Neural progenitor cell (in vitro differentiated cells): ENCODE measurements at regions not wholly inside any gene's neighbourhood (a gene's known extent, or its start where the extent isn't known, plus 50 kb on each side); places are given as distances from the start of the nearest gene placed in this dataset.

Experiments
- DNase-seq: peaks from one replicate; pipeline ENCODE4 v3.0.0-alpha.2; 2016; ENCODE audit warnings: low spot score
- H2AFZ ChIP-seq: fragments of 200-600 bp; sonication (generic); replicated peaks from 2 replicates; pipeline ENCODE4 v1.6.1; 2016; ENCODE audit warnings: antibody characterized with exemption
- H3F3A ChIP-seq: fragments of 200-600 bp; sonication (generic); 2 replicates; pipeline ENCODE4 v1.6.1; 2016; ENCODE audit warnings: antibody characterized with exemption, low read depth
- H3K27ac ChIP-seq: fragments of 200-600 bp; sonication (generic); 2 replicates; pipeline ENCODE4 v1.5.1; 2016; ENCODE audit warnings: mild to moderate bottlenecking
- H3K27me3 ChIP-seq: fragments of 200-600 bp; sonication (generic); 2 replicates; pipeline ENCODE4 v1.6.1; 2016; ENCODE audit warnings: mild to moderate bottlenecking, moderate library complexity
- H3K36me3 ChIP-seq: fragments of 200-600 bp; sonication (generic); 2 replicates; pipeline ENCODE4 v1.5.1; 2016
- H3K4me1 ChIP-seq: fragments of 200-600 bp; sonication (generic); 2 replicates; pipeline ENCODE4 v1.6.1; 2016; ENCODE audit warnings: mixed run types
- H3K4me2 ChIP-seq: fragments of 200-600 bp; sonication (generic); 2 replicates; pipeline ENCODE4 v1.6.1; 2016
- H3K4me3 ChIP-seq: fragments of 200-600 bp; sonication (generic); 2 replicates; pipeline ENCODE4 v1.5.1; 2016
- H3K79me2 ChIP-seq: fragments of 200-600 bp; sonication (generic); 2 replicates; pipeline ENCODE4 v1.6.1; 2016; ENCODE audit warnings: low read depth
- H3K9ac ChIP-seq: fragments of 200-600 bp; sonication (generic); 2 replicates; pipeline ENCODE4 v1.6.1; 2016
- H3K9me3 ChIP-seq: fragments of 200-600 bp; sonication (generic); 2 replicates; pipeline ENCODE4 v1.5.1; 2016; ENCODE audit warnings: low read depth
- H4K20me1 ChIP-seq: fragments of 200-600 bp; sonication (generic); 2 replicates; pipeline ENCODE4 v1.6.1; 2016; ENCODE audit warnings: low read depth
- H3K27ac Mint-ChIP-seq: 3 replicates; pipeline ENCODE4 v1.8.0; 2021; ENCODE audit warnings: mixed read lengths
- H3K27me3 Mint-ChIP-seq: 2 replicates; pipeline ENCODE4 v1.8.0; 2022; ENCODE audit warnings: low read depth, mild to moderate bottlenecking, inconsistent platforms, moderate library complexity, mixed read lengths; ENCODE audit not compliant: insufficient read depth
- H3K36me3 Mint-ChIP-seq: 3 replicates; pipeline ENCODE4 v1.8.0; 2021; ENCODE audit warnings: mixed read lengths
- H3K4me1 Mint-ChIP-seq: 3 replicates; pipeline ENCODE4 v1.8.0; 2021; ENCODE audit warnings: mixed read lengths
- H3K4me3 Mint-ChIP-seq: 3 replicates; pipeline ENCODE4 v1.8.0; 2021; ENCODE audit warnings: mild to moderate bottlenecking, moderate library complexity, mixed read lengths
- H3K9me3 Mint-ChIP-seq: 3 replicates; pipeline ENCODE4 v1.8.0; 2020; ENCODE audit warnings: mixed read lengths
- EZH2 ChIP-seq: fragments of 200-600 bp; sonication (generic); IDR thresholded peaks from 2 replicates; pipeline ENCODE4 v1.6.1; 2017; ENCODE audit warnings: antibody characterized with exemption, mild to moderate bottlenecking, moderate library complexity
- EZH2phosphoT487 ChIP-seq: fragments of 200-600 bp; sonication (generic); IDR thresholded peaks from 2 replicates; pipeline ENCODE4 v1.6.1; 2017; ENCODE audit warnings: antibody characterized with exemption
- TF ChIP-seq, protein P1 (sequence below): fragments of 200-600 bp; sonication (generic); IDR thresholded peaks from 2 replicates; pipeline ENCODE4 v1.5.1; 2017; ENCODE audit warnings: antibody characterized with exemption, mild to moderate bottlenecking

DNA sequence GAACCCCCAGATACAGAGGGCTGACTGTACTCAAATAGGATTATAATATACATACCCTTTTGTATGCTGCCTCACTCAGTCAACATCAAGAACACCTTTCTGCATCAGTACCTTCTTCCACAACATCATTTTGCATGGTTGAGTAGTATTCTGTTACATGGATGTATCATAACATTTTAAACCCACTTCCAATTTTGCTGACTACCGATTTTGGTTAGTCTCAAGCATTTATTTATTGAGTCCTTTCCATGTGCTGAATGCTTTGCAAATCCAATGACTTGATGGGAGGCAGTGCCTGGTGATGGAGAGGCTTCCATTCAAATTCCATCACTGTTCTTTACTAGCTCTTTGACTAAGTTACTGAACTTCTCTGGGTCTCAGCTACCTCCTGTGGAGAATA, 182.0 kb upstream of the KLF4 start:
- H3K4me3 Mint-ChIP-seq, result no peak overlapping the region

DNA sequence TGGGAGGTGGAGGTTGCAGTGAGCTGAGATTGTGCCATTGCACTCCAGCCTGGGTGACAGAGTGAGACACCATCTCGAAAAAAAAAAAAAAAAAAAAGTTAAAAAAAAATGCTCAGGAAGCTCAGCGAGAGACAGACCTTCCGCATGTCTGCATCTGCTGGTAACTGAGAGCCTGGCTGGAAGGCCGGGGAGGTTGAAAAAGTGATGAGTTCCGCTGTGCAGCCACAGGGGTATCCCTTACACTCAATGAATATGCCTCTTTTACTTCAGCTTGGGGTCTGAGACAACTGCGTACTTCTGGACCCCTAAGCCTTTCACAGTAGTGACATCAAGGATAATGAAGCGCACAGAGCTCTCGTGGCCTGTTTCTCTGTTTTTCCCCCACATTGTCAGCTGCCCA, 179.9 kb upstream of the KLF4 start:
- no peaks in the 10 kb centered on the region for H3K36me3 ChIP-seq
- Mint-ChIP-seq H3K27ac (no peak overlapping the region), H3K36me3 (no peaks in the 10 kb centered on the region), H3K4me3 (no peak overlapping the region), H3K9me3 (no peaks in the 10 kb centered on the region), H3K27me3 (peaks cover 2% of the 10 kb centered on the region), H3K4me1 (peaks cover 8% of the 10 kb centered on the region)
- no peaks in the 10 kb centered on the region for H4K20me1 ChIP-seq
- H2AFZ ChIP-seq, result no peak overlapping the region
- DNase-seq, result no peak
- H3K9me3 ChIP-seq, result no peaks in the 10 kb centered on the region
- no peak overlapping the region for H3K4me3 ChIP-seq
- no peak for TF ChIP-seq EZH2
- TF ChIP-seq EZH2phosphoT487, result no peak
- TF ChIP-seq, protein P1, sequence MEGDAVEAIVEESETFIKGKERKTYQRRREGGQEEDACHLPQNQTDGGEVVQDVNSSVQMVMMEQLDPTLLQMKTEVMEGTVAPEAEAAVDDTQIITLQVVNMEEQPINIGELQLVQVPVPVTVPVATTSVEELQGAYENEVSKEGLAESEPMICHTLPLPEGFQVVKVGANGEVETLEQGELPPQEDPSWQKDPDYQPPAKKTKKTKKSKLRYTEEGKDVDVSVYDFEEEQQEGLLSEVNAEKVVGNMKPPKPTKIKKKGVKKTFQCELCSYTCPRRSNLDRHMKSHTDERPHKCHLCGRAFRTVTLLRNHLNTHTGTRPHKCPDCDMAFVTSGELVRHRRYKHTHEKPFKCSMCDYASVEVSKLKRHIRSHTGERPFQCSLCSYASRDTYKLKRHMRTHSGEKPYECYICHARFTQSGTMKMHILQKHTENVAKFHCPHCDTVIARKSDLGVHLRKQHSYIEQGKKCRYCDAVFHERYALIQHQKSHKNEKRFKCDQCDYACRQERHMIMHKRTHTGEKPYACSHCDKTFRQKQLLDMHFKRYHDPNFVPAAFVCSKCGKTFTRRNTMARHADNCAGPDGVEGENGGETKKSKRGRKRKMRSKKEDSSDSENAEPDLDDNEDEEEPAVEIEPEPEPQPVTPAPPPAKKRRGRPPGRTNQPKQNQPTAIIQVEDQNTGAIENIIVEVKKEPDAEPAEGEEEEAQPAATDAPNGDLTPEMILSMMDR, result no peak
- H3K4me1 ChIP-seq, result peaks cover 4% of the 10 kb centered on the region
- no peak overlapping the region for H3K27ac ChIP-seq
- no peaks in the 10 kb centered on the region for H3K27me3 ChIP-seq
- H3K9ac ChIP-seq, result no peak overlapping the region
- no peak overlapping the region for H3K4me2 ChIP-seq
- peaks cover 3% of the 10 kb centered on the region for H3F3A ChIP-seq
- H3K79me2 ChIP-seq, result no peaks in the 10 kb centered on the region

More for the DNA sequence above, 182.0 kb upstream of the KLF4 start:
- no peak overlapping the region for H3K9ac ChIP-seq
- Mint-ChIP-seq H3K36me3 (no peaks in the 10 kb centered on the region), H3K4me1 (peaks cover 8% of the 10 kb centered on the region), H3K27ac (no peak overlapping the region), H3K9me3 (no peaks in the 10 kb centered on the region), H3K27me3 (peaks cover 2% of the 10 kb centered on the region)
- H3K36me3 ChIP-seq, result no peaks in the 10 kb centered on the region
- H3K27me3 ChIP-seq, result no peaks in the 10 kb centered on the region
- no peaks in the 10 kb centered on the region for H3K79me2 ChIP-seq
- peaks cover 4% of the 10 kb centered on the region for H3K4me1 ChIP-seq
- peaks cover 3% of the 10 kb centered on the region for H3F3A ChIP-seq
- no peak overlapping the region for H2AFZ ChIP-seq
- no peaks in the 10 kb centered on the region for H3K9me3 ChIP-seq
- no peak overlapping the region for H3K4me3 ChIP-seq
- DNase-seq, result no peak
- no peak overlapping the region for H3K27ac ChIP-seq
- H3K4me2 ChIP-seq, result no peak overlapping the region
- no peak for TF ChIP-seq EZH2
- TF ChIP-seq EZH2phosphoT487, result no peak
- TF ChIP-seq, protein P1, result no peak
- H4K20me1 ChIP-seq, result no peaks in the 10 kb centered on the region

DNA sequence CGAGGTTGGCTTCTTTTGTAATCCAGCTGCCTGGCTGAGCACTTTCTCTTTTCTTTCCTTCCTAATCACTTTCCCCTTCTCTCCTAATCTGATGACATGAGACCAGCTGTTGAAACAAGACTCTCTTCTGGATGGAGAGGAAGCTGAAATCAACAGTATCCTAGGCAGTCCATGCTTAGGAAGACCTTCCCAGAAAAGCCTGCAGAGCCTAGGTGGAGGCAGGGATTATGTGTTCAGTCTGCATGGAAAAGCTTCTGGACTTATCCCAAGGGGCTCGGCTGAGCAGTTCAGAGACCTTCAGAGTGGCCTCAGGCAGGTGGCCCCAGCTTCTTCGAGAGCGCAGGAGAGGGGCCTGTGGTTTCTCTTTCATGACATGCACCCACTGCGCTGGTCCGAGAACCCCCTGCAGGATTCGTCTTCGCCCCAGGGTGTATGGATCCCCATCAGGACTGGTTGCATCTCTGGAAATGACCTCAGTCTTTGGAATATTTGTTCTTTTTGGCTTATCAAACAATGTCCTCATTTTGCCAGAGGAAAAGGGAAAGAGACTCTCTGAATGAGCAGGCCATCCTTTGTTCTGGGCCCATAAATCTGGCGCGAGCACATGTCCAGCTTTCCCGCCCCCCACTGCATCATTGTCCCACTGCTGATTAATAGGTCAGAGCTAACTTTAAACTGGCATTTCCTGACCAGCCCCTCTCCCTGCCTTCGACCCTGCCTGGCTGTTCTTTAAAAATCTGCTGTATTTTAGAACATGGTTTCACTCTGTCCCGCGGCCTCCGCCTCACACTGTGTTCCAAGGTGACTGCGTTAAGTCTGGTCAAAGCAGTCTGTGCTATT, 177.9 kb upstream of the KLF4 start:
- Histone ChIP-seq H3K4me3 (no peak overlapping the region), H3K4me2 (no peak overlapping the region), H3K79me2 (no peaks in the 10 kb centered on the region), H3K9me3 (no peaks in the 10 kb centered on the region), H3K27me3 (no peaks in the 10 kb centered on the region), H4K20me1 (no peaks in the 10 kb centered on the region), H3K27ac (no peak overlapping the region), H2AFZ (no peak overlapping the region), H3K36me3 (no peaks in the 10 kb centered on the region), H3K4me1 (peaks cover 4% of the 10 kb centered on the region), H3K9ac (no peak overlapping the region), H3F3A (peaks cover 3% of the 10 kb centered on the region)
- TF ChIP-seq EZH2phosphoT487, result no peak
- no peak for TF ChIP-seq EZH2
- TF ChIP-seq, protein P1, result no peak
- peaks cover 8% of the 10 kb centered on the region for H3K4me1 Mint-ChIP-seq
- no peaks in the 10 kb centered on the region for H3K36me3 Mint-ChIP-seq
- no peak for DNase-seq
- H3K27me3 Mint-ChIP-seq, result no peaks in the 10 kb centered on the region
- H3K4me3 Mint-ChIP-seq, result no peak overlapping the region
- no peak overlapping the region for H3K27ac Mint-ChIP-seq
- H3K9me3 Mint-ChIP-seq, result no peaks in the 10 kb centered on the region
